ENCODE measurements at regions not wholly inside any gene's neighbourhood (a gene's known extent, or its start where the extent isn't known, plus 50 kb on each side); places are given as distances from the start of the nearest gene placed in this dataset.
"Not testable (repeated sequence)": the region's sequence is repeated elsewhere in the genome, so short reads cannot be mapped to it uniquely, and the experiment has no call there.

DNA sequence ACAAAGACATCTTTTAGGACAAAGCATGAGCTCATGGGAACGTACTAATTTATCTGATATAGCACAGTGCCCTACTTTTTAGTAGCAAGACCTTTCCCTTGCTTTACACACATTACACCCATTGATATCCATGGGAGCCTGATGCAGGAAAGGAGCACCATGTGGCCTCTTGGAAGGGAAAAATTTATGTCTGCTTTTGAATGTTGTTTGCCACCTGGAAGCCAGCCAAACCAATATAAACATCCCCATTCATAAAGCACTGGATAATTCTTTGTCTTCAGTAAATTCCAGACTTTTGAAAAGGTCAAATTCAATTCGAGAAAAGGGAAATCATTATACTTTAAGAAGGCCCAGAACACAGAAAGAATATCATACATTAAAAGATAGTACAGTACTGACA lies 152.3 kb upstream of the BEND6 start:
- DNase-seq, result no peak

DNA sequence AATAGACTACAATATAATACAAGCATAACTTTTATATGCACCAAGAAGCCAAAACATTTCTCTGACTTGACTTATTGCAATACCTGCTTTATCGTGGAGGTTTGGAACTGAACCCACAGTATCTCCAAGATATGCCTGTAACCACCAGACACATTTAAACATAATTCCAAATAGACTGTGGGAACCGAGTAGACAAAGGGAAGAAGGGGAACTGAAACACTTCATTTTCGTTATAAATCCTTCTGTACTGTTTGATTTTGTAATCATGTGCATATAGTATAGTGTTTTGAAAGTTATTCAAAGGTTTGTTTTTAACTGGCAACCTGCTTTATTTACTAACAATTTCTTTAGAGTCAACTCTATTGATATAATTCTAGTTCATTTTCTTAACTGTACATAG lies 154.9 kb upstream of the BEND6 start:
- peak in 2 of 4 experiments; percentile 42 to 51 for DNase-seq

DNA sequence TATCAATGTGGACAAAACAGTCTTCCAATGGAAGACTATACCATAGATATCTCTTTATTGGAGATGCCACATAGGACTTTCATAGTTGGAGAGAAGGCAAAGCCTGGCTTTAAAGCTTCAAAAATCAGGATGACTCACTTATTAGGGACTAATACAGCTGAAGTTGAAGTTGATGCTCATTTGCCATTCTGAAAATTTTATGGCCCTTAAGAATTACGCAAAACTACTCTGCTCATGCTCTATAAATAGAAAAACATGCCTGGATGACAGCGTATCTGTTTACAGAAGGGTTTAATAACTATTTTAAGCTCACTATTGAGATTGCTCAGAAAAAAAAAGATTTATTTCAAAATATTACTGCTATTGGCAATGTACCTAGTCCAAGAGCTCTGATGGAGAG lies 155.5 kb upstream of the DST start:
- DNase-seq, result peak in 1 of 4 experiments; percentile 33

DNA sequence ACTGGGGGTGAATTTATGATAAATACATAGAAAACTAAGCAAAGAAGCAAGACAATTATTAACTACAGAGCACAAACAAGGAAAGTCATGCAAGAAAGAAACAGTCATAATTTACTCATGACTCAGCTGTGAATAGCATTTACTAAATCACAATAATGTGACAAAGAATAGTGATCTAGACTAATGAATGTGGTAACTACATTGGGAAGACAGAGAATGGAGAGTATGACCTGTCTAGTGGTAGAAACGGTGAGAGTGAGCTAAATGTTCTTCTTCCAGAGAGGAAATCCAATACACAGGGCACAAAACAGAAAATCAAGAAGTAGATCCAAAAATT lies 153.5 kb upstream of the DST start:
- peak in 1 of 4 experiments; percentile 3 for DNase-seq

DNA sequence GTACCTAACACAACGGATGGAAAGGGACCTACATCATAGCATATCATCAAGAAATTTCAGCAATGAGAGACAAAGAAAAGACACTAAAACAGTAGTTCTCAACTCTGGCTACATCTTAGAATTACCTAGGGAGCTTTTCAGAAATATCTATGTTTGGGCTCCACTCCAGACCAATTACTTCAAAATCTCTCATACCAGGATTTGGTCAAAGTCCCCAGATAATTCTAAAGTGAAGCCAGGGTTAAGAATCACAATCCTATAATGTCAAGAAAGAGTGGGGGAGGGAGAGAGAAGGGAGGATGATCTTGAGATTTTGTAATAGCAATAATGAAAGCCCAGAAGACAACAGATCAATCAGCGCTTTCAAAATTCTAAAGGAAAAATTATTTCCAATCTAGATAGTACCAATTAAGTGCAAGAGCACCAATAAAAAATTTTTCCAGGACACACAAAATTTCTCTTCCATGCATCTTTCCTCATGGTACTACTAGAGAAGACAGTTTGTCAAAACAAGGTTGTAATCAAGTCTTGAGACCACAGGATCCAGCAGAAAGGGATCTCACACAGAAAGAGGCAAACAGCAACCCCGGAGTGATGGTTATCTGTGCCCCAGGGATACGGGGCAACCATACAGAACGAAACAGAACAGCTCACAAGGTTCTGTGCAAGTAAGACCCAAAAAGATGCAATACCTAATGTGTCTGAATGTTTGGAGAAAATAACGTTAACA lies 152.9 kb upstream of the DST start:
- no peak for DNase-seq

DNA sequence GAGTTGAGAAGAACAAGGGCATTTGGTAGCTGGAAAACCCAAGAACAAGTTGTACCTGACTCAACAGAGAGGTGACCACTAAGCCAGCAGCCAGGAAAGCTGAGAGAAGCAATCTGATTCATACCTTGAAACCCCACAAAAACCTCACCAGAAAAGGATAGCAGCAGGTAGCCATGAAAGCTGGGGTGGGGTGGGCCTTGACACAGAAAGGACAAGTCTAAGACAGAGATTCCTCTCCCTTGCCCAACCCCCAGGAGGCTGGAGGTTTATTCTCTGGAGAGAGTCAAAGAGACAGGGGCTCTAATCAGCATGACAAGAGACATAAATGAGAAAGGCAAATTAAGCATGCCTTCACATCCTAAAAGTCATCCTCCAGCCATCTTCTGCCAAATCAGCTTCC lies 151.7 kb upstream of the DST start:
- DNase-seq, result no peak

DNA sequence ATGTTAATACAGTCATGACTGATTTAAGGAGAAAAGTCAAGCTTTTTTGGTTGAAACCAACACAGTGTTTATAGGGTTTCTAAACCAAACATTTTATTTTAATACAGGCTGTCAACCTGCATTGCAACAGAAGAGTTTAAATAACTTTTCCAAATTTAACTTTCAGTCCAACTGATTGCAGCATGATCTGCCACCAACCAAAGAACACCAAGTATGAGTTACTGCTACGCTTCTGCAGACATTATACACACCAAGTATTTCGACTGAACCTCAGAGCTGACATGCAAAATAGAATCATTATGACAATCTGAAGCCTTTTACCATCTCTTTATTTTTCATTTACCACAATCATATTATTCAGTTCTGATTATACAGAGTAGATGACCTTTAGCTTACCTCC lies 151.2 kb upstream of the DST start:
- no peak for DNase-seq

DNA sequence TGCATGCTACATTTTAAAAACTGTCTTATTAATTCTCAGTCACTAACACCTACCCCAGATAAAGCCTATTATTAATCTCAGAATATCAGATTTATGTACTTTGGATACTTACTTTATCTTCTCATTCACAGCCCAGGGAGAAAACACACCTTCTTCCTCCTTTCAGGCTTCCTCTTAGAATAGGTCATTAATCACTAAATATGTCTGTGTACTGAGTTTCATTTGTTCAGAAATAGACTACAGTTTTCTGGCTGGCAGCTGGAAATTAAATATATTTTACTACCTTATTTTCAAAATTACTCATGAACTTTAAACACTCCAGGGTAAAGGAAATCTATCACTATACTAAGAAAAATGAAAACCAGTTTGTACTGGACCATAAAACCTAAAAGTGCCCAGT lies 147.7 kb upstream of the DST start:
- DNase-seq, result no peak

DNA sequence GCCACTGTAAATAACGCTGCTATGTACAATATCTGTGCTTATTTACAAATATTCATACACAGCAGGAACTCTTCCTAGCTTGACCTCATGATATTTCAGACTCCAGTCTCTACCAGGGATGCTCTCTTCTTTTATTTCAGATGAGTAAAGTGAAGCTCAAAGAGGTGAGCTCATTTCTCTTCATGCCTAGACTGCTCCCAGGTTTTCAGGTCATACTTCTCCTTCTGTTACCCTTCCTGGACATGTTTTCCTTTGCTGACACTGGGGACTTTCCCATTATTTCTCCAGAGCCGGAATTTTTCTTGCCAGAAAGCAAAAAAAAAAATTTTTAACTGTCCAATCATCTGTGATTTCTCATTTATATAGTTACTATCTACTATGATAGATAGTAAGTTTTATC lies 147.2 kb upstream of the DST start:
- no peak for DNase-seq

DNA sequence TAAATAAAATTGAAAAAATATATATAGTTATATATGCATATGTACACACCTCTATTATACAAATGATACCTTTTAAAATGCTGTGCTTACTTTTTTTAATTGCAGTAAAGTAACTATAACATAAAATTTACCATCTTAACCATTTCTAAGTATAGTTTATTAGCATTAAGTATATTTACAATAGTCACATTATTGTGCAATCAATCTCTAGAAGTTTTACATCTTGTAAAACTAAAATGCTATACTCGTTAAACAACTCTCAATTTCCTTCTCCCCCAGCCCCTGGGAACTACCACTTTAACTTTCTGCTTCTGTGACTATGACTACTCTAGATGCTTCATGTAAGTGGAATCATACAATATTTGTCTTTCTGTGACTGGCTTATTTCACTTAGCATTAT lies 146.7 kb upstream of the DST start:
- no peak for DNase-seq

DNA sequence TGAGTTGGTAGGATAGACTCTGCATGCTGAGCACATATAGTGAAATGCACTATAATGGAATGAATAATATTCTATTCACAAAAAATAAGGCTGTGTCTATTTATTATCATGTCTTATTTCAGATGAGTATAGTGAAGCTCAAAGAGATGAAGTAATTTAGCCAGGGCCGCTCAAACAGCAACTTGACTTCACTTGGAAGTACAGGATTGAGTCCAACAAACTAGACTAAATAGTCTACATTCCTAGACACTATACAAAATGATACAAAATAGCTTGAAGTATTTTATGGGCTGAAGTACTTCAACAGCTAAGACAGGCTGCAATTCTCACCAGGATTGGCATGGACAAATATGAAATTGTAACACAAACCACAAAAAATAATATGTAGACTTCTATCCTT lies 144.5 kb upstream of the DST start:
- DNase-seq, result no peak

DNA sequence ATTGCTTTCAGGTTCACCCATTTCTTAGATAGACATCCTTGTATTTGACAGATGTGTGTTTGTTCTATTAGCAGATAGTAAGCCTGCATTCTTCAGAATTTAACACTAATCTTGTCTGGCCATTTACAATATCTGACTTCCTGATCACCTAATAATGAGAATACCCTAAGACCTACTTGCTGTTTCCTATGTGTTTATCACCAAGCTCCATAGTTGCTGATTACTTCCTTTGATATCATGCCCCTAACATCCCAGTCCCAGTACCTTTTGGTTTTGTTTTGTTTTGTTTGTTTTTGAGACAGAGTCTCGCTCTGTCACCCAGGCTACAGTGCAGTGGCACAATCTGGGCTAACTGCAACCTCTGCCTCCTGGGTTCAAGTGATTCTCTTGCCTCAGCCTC lies 143.6 kb upstream of the DST start:
- DNase-seq, result no peak

DNA sequence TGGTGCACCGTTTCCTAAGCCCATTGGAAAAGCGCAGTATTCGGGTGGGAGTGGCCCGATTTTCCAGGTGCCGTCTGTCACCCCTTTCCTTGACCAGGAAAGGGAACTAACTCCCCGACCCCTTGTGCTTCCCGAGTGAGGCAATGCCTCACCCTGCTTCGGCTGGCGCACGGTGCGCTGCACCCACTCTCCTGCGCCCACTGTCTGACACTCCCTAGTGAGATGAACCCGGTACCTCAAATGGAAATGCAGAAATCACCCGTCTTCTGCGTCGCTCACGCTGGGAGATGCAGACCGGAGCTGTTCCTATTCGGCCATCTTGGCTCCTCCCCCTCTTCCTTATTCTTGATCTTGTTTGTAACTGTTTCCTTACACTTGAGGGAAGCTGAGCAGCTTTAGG lies 142.8 kb upstream of the DST start:
- DNase-seq, result not testable (repeated sequence)

DNA sequence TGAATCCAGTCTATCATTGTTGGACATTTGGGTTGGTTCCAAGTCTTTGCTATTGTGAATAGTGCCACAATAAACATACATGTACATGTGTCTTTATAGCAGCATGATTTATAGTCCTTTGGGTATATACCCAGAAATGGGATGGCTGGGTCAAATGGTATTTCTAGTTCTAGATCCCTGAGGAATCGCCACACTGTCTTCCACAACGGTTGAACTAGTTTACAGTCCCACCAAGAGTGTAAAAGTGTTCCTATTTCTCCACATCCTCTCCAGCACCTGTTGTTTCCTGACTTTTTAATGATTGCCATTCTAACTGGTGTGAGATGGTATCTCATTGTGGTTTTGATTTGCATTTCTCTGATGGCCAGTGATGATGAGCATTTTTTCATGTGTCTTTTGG lies 137.4 kb upstream of the DST start:
- DNase-seq, result not testable (repeated sequence)

DNA sequence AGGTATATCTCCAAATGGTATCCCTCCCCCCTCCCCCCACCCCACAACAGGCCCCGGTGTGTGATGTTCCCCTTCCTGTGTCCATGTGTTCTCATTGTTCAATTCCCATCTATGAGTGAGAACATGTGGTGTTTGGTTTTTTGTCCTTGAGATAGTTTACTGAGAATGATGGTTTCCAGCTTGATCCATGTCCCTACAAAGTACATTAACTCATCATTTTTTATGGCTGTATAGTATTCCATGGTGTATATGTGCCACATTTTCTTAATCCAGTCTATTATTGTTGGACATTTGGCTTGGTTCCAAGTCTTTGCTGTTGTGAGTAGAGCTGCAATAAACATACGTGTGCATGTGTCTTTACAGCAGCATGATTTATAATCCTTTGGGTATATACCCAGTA lies 135.8 kb upstream of the DST start:
- not testable (repeated sequence) for DNase-seq

DNA sequence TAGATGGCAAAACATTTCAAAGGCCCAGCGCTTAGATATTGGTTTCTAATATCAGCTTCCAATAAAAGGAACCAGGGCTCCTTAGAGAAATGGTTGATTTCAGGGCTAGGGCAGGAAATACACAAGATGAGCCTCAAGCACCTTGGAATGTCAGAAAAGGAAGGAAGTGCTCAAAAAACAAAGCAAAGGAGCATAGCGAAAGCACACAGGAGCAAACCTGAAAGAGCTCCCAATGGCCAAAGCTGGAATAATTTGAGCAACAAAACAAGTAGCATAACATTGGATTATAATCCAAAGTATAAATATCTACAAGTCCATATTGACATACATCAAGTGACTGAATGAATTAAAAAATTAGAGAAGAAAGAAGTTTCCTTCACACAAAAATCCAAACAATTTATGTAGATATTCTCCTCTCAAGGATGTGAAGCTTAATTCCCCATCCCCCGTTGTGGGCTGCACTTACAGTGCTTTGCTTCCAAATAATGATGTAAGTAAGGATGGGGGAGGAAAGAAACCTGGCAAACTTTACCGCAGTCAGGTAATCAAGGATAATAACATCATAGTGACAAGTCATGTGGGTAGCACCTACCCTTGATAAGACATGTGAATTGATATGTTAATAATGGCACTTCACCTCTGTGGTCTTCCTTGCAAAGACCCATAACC lies 132.9 kb upstream of the DST start:
- no peak for DNase-seq

DNA sequence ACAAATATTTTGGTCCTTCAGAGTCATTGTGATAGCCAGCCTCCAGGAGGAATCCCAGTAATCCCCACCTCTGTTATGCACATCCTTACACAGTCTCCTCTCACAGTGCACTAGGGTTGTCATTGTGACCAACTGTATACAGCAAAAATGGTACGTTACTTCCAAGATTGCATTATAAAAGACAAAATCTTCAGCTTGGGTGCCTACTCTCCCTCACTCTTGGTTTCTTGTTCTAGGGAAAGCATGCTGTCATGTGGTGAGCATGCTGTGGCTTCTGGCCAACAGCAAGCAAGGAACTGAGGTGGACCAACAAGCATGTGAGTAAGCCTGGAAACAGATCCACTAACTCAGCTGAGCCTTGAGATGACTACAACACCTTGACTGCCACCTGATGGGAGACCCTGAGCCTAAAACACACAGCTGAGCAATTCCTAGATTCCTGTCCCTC lies 130.1 kb upstream of the DST start:
- DNase-seq, result no peak

DNA sequence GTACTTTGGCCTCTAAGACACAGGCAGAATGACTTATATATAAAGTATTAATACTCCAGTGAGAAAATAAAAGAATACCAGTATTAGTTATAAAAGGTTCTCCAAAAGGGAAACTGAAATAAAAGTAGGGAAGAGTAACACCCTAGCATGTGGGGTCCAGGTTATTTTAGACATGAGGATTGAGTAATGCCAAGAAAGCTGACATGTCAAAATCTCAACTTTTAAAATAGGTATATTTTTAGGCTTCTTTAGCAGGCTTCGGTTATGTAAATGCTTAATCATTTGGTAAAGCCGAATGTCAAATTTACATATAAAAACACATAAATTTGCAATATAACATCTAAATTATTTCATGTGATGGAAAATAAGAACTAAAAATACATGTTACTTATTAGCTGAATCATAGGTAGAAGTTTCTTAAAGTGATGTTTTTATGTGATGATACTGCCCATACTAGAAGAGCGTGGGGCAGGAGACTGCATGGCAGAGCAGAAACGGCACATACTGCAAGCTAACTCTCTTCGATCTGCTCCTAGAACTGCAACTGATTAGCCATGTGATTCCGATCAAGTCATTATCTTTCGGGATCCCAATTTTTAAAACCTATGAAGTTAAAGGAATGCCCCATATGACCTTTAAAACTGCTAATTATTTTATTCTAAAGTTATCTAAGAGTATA lies 129.4 kb upstream of the DST start:
- DNase-seq, result no peak

DNA sequence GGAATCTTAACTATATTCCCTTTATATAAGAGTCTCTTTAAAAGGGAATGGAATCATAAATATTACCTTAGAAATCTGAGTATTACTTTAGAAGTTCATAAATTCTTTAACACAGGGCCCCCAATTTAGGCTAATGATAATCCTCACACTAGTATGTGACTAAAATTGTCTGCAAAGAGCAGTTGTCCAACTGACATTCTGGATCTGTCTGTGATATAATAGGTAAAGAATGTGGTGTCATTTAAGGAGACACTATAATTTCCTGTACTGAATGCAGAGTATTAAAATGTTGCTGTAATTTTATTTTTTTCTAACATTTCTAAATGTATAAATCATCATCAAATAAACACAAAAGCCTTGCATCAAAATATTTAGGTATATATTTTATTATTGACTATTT lies 128.5 kb upstream of the DST start:
- DNase-seq, result no peak

DNA sequence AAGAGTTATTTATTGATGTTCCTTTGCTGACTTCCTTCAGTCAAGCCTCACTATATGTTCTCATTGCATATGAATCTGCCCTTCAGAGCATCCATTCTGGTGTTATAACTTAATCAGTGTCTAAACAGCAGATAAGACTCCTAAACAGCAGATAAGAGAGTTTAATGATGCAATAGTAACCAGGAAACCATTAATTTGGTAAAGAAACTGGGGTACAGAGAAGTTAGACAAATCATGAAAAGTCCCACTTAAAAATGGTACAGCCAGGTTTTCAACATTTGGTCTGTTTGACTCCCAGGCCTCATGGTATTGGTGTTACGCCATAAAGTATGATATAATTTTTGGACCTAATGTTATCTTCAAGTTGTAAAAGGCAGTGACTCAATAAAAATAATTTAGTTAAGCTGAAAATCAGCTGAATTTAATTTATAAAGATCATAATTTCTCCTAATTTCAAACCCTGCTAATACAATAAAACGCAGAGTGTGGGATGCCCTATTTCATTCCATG lies 127.4 kb upstream of the DST start:
- DNase-seq, result no peak

DNA sequence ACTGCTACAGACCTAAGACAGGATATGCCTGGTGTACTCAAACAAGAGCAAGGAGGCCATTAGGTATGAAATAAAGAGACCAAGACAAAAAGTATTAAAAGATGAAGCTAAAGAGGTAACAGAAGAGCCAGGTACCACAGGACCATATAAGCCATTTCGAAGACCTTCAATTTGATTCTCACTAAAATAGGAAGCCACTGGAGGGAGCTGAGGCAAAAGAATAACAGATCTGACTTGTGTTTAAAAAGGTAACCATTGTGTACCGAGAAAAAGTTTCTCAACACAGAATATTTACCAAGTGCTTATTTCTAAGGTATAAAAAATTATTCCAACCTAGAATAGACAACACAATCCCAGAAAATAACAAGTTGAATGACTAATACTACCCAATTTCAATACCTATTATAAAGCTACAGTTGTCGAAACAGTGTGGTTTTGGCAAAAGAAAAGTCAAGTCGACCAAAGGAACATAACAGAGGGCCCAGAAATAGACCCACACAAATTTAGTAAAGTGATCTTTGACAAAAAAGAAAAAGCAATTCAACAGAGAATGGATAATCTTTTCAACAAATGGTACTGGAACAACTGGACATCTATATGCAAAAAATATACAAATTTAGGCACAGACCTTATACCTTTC lies 125.3 kb upstream of the DST start:
- DNase-seq, result no peak

DNA sequence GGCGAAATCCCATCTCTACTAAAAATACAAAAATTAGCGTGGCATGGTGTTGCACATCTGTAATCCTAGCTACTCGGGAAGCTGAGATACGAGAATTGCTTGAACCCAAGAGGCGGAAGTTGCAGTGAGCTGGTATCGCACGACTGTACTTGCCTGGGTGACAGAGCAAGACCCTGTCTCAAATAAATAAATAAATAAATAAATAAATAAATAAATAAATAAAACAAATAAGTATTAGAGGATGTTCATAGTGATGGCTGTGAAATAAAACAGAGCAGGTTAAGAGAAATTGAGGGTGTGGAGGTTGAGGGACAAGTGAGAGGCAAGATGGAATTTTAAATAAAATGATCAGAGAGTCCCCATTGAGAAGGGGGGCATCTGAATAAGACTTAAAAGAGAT lies 124.7 kb upstream of the DST start:
- no peak for DNase-seq

DNA sequence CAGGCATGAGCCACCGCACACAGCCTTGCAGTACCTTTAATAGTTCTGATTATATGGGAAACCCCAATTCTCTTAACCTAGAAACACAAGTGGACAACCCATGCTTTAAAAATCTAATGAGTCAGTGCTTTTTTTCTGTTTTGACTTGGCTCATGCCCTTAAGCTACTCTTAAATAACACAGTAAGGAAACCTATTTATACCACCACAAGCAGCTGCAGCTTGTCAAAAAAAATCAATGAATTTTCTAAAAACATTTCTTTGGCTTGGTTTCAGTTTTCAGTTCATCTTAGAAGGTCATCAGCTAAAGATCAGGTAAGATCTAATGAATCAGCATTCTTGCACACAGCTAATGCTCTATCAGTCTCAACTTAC lies 124.1 kb upstream of the DST start:
- DNase-seq, result no peak
